Activated CD8-positive, alpha-beta memory T cell treated with anti-CD3 and anti-CD28 coated beads for 48 hours (primary cell): ENCODE measurements at regions not wholly inside any gene's neighbourhood (a gene's known extent, or its start where the extent isn't known, plus 50 kb on each side); places are given as distances from the start of the nearest gene placed in this dataset.

Experiments used
- DNase-seq, 3 experiments: peaks; one replicate each; pipeline ENCODE4 v3.0.0-alpha.2; 2020; ENCODE audit warnings: low read depth in 2 of 3, low spot score in 2 of 3

DNA sequence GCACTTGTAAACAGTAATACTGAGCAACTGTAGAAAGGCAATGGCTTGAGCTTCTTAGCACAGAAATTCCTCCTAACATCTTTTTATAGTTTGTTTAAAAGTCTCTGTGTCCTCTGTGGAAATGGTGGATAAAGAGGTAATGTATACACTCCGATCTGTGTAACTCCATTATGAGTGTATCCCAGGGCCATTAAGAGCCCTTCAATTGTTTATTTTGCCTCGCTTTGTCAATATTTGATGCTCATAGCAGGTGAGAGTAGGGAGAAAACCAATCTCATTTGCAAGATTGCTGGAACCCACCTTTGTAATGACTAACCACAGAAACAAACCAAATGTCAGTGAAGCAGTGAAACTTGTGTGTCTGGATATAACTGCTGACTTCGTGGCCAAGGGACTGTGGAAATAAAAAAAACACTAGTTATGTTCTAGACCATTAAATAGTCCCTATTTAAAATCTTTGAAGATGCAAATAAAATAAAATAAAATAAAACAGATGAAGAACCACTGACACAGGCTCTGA, 598.2 kb upstream of the BOD1L1 start:
- no peak for DNase-seq

DNA sequence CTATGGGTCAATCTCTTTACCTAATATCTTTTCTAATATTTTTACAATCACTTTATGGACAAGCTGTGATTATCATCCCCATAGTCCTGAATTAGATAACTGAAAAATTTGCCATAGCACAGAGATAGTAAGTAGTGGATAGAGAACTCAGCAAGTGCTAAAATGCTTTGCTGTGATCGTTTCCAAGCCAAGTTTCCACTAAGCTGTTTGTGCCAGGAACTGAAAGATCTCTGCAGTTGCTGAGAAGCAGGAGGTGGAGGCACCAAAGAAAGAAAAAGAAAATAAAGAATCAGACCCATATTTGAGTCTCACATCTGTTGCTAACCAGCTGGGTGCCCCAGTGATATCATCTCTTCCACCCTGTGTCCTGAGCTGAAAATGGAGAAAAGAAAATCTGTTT, 605.6 kb upstream of the BOD1L1 start:
- no peak for DNase-seq

DNA sequence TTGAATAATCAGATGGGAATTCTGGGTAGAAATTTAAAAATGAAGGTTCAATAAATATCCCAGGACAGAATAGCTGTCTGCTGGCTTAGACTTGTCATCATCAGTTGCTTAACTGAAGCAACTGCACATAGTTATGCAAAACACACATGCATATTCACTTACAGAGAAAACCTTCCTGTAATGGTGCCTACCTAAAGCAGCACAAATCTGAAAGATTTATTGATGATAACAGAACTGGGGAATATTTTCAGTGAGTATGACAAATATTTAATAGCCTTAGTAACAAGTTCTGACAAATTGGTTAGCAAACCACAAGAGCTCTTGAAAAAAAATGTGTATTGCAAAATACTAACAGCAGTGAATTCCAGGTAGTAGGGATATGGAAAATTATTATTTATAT, 606.8 kb upstream of the BOD1L1 start:
- no peak for DNase-seq

DNA sequence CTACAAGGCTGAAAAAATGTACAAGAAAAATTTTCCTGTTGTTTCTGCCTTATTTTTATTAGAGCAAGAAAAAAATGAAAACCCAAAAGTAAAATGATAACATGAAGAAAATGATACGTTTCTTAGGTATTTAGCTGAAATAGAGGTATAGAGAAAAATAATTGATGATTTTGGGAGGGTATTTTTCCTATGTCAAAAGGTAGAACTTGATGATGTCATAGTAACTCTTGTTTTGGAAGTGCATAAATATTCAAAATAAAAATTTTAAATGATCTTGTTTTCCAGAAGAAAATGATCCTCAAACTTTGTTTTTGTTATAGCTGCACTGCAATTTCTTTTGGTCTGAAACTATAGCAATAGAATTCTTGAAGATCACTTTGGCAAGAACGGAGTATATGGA, 608.8 kb upstream of the BOD1L1 start:
- no peak for DNase-seq

DNA sequence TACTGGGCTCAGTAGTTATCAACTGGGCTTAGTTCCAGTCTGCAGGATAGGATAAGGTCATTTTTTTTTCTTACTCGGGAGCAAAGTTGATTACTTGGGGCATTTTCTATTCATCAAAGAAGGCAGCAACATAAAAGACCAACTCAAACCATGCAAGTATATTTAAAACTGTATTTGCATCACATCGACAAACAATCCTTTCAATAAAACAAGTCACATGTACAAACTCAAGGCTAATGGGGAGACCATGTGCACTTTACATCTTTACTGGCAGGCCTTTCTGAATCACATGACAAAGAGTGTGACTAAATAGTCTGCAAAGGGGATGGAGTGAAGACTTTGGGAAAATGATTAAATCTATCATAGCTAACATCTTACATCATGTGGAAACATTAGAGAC, 610.4 kb upstream of the BOD1L1 start:
- DNase-seq: no peak

DNA sequence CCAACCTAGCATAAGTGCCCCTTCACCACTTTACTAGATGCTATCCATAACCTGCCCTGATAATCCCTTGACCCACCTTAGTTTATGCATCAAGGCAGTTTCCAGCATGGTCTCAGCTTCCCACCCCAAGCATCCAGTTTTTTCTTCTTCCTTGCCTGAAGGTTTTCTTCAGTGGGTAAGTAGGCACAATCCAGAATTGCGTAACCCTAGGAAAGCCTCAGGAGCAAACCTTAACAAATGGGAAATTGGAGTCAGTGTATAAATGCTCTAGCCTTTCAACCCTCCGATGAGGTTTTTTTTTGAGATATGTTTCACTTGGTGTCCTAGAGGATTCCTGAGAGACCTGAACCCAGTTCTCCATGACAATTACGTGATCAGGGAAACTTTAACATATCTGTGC, 614.0 kb upstream of the BOD1L1 start:
- DNase-seq: no peak

DNA sequence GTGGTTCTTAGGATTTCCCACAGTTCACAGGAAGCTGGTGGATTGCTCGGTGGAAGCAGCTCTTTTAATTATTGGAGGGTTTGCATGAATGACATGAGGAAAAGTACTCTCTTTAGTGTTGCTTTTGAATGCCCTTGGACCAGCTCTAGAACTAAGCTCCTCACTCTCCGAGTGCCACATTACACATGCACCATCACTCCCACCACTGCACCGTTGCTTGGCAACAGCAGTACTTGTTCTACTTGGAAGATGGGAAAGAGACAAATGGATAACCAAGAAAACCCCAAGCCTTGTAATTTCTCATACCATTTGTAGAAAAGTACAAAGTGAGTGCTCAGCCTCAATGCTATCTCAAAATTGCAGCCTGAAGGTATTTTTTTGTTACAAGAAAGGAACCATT, 620.2 kb upstream of the BOD1L1 start:
- no peak for DNase-seq

DNA sequence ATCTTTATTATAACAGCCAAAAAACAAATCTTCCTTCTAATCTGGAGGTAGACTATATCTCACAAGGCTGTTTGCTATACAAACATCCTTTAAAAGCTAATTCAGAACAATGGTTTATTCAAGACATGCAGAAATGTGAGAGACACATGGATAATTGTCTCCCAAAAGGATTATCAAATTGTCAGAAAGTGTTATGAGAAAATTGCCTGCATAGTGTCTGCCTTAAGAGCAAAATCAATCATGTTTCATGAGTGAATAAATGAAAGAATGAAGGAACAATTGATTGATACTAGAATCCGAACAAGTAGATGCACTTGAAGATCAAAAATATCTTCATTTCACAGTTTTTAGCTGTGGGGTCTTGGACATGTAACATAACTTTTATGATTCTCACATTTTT, 621.7 kb upstream of the BOD1L1 start:
- no peak for DNase-seq

DNA sequence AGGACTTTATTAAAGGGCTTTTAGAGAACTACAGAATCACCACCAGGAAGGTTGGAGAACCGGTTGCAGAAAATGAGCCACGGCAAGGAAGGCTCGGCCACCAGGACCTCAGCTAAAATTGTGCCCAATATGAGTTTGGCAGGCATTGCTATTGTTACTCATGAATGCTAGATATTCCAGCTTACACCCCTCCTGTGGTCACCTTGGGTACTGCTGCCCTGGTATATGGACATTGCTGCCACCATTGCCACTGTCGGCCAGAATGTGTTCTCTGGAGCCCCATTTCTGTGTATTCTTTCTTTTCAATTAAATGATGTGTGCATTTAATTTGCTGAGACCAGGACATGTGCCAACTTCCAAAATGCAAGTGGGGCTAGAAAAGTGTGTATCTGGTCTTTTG, 626.7 kb upstream of the BOD1L1 start:
- no peak for DNase-seq

DNA sequence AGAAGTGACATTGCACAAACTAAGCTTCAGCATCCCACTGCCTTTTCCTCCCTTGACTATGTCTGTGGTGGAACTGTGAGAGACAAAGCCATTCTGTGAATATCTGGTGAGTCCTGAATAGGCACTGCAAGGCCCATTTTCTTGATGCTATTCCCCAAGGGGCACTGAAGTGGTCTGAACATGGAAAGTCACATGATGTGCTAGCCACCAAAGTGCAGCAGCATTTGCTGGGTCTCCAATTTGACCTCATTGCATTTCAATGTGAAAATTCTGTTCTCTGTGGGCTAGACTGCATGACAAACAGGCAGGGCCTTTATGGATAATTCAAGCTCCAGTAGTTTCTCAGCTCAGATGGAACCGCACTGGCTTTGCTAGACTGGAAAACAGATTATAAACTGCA, 627.4 kb upstream of the BOD1L1 start:
- DNase-seq: no peak

DNA sequence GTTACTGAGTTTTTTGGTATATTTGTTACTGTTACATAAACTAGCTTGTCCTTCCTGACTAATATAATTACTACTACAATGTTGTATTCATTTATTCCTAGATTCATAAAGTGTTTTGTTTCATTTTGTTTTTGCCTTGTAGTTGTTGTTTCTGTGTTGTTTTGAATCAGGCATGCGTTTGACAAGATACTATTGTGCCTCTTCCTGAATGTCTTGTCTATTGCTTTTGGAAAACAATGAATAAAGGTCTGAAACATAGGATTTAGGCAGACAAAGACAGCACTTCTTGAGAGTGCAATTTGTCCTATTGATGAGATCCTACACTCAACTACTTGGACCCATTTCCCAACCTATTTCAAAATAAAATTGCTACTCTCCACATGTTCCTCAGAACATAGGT, 630.4 kb upstream of the BOD1L1 start:
- DNase-seq: no peak

DNA sequence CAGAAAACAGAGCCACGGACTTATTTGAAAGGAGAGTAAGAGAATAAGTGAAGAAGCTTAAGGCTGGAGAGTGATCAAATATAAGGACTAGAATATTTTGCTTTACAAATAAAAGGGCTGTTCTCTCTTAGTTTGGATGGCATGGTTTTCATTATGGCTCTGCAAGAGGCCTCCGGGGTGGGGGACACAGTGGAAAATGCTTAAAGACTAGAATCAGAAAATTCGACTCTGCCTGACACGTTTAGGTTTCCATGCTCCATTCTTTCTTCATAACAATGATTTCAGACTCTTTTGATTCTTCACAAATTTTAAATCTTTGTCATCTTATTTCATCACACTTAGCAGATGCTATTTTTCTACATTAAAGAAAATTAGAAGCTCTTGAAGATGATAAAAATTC, 632.4 kb upstream of the BOD1L1 start:
- no peak for DNase-seq

DNA sequence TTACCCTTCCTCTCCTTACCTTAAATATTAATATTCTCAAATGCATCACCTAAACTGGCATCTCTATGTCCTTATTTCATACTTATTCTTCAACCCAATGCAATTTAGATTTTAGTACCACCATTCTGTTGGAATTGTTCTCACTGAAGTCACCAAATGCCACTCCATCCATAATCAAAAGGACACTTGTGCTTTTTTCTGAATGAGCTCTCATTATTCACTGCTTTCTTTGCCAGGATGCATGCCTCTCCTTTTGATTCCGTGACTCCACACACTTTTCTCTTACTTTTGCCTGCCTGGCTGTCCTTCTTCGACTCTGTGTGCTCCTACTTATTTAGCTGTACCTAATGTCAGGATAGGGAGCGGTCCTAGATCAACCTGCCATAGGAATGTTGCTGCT, 633.1 kb upstream of the BOD1L1 start:
- DNase-seq: no peak

DNA sequence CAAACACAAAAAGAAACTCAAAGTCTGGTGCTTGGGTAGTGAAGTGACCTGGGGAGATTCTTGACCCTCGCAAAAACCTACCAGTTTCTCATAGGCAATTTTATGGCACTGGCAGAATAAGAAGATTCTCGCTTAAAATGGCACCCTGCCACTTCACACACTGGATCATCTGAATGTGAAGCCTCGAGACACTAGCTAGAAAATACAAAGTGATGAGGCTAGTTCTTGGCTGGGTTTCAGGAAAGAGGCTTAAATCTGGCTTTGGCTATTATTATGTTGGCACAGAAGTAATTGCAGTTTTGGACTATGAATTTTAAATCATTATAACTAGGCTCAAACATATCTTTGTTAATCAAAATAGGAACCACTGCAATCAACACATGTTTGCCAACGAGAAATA, 634.7 kb upstream of the BOD1L1 start:
- DNase-seq: no peak

DNA sequence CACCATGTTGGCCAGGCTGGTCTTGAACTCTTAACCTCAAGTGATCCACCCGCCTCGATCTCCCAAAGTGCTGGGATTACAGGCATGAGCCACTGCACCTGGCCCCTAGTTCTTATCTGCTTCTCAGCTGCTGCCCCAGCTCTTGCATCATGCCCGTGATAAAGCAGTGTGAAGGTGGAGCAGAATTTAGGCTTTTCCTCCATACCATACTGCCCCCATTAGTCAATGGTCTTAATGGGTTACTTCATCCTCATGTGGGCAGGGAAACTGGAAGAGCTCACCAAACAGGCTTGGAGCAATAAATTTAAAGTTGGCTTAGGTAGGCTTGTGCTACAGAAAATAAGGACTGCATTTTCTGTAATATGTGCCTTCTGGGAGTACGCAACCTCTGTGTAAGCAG, 636.9 kb upstream of the BOD1L1 start:
- no peak for DNase-seq

DNA sequence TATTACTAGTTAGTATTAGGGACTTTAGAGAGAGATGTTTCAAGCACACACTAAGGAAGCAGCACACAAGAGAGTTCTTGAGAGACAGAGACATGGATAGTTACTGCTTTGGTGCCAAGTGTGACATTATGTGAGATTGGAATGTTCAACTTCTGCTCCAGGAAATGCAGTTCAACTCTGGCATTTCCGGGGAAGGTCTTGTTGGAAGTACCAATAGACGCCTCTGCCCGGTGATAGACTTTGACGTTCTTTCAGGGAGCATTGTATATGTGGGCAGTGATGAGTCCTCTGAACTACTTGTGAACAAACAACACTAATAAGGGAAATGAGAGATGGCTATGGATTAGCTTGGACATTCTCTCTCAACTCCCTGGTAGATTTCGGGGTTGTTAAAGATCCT, 638.1 kb upstream of the BOD1L1 start:
- no peak for DNase-seq

DNA sequence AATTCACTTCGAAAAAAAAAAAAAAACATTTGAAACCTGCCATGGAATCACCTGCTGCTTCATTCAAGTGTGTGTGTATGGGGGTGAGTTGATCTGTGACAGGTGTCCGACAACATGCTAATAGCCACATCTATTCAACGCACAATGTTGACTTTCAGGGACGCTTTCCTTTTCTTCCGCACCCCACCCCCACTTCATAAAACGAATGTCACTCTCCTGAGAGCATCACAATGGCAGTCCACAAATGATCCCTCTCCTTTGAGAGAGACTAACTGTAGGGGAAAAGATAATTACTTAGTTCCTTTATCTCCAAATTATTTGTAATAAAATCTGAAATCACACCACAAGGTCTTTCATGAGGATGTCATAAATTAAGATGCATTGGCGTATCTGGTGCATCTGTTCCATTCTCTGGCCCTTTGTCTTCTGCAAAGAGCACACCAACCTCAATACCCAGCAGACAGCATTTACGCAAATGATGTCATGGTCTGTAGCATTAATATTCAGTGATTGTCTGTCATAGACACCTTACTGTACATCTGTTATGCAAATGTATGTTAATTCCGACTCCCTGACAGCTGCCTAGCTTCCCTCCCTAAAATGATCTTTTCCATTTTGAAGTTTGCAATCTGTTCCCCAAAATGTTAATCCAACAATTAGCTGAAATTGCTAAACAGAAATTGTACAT, 640.0 kb upstream of the BOD1L1 start:
- DNase-seq: no peak

DNA sequence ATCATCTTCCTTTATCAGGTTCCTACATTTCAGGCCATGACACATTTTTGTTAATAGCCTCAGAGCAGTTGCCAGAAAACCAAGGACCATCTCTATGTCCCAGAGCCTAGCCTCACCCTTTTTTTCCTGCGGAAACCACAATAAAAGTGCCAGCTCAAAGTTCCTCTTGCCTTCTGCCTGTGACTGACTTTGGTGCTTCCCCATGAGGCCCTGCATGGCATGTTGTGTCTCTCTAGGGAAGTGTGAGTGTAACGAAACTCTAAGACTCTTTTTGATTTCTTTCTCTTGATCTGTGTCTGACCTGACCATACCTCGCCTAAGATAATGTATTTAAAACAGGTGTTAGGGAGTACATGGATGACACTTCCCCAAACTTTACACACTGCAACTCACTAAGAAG, 642.3 kb upstream of the BOD1L1 start:
- no peak for DNase-seq

DNA sequence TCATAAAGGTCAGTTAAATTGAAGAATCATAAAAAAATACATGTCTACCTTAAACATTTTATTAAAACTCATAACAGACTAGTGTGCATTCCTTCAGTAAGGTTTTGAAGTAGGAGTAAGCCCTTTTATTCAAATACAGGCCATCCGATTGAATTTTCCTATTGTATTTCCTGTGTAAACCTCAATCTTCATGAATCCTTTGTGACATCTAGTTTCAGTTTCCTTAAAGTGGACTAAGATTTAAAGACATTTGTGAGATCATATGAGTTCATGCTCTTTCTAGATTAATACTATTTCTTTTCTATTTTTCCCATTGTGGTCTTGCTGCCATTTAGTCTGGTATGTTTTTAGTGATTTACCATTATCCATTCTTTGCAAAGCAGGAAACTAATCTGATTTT, 644.7 kb upstream of the BOD1L1 start:
- DNase-seq: no peak

DNA sequence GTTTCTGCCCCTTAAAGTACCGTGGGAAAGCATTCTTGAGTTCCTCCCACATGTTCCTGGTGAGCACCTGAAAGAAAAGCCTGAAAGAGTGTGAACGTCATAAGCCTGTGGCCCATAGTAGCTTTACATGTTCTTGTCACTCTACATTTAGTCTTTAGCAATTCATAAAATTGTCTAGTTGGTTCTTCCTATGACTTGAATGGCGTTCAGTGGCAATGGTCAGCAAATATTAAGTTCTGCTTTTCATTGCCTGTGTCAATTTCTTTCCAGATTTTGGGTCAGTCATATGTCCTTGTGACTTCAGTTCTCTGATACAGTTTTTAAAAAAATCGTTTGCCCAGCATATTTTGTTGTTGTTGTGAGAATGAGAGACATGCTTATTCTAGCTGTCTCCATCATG, 650.0 kb upstream of the BOD1L1 start:
- no peak for DNase-seq

DNA sequence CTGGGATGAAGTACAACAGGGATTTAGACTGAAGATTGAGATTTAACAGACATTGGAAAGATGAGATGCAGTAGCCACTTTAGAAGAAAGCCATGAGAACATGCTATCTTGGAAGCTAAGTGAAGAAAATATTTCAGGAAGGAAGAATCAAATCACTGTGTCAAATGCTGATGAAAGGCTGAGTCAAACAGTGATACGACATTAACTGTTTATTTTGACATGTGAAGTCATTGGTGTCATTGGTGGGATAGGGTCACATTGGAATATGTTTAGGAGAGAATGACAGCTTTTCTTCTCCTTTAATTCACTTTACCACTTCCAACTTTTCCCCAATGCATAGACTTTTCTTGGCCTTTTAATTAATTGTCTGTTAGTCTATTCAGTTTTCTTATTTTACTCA, 653.0 kb upstream of the BOD1L1 start:
- no peak for DNase-seq

DNA sequence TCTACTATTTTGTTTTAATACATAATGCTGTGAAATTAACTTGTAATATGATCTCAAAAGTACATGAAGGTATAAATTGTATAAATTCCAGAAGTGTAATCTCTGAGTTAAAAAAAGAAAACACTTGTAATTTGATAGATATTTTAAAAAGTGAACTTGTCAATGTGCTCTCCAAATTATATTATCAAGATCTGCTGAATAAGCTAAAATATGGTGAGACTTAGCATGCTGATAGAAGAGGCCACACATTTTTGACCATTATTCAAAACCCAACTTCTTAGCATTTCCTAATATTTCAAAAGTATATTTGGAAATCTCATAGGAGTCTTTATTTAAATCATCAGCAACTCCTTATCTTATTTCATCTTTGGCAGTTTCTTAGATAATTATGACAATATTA, 657.1 kb upstream of the BOD1L1 start:
- DNase-seq: no peak

DNA sequence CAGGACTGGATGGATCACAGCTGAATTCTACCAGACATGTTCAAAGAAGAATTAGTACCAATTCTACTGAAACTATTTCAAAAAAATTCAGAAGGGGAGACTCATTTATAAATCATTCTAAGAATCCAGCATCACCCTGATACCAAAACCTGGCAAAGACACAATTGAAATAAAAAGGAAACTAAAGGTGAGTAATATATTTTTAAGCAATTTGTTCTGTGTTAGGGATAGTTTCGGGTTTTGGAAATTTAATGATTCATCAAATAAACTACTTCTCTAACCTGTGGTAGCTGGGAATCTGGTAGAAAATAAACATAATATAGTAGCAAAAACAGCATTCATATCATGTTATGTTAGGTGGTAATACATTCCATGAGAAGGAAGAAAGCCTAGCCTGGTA, 662.2 kb upstream of the BOD1L1 start:
- no peak for DNase-seq

DNA sequence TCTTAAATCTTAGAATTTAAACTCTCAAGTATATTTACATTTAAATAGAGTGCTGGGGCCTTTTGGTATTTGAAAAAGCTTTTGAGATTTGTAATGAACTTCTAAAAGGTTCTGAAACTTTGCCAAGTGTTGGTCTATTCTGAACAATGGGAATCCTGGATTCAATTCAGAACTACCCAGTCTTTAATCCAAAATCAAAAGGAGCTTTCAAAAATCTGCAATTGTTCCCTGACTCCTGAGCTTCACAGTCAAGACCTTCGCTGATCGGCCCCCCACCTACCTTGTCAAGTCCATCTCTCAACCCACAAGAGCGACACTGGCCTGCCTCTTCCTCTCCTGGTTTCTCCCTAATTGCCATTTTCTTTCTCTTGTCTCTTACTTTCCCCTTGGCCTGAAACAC, 666.1 kb upstream of the BOD1L1 start:
- DNase-seq: no peak
